ENCODE measurements at regions not wholly inside any gene's neighbourhood (a gene's known extent, or its start where the extent isn't known, plus 50 kb on each side); places are given as distances from the start of the nearest gene placed in this dataset.
"Not testable (repeated sequence)": the region's sequence is repeated elsewhere in the genome, so short reads cannot be mapped to it uniquely, and the experiment has no call there.

GRCh38 chr2:63736354-63736753 is 105.3 kb upstream of the UGP2 start:
- Histone ChIP-seq H3K36me3 (replicated peaks; ENCODE audit: insufficient read depth, low read length) (no peaks in the 10 kb centered on the region), H3K27ac (ENCODE audit: low read length) (no peak overlapping the region), H3K4me1 (ENCODE audit: low read length) (no peaks in the 10 kb centered on the region), H3F3A (ENCODE audit: insufficient read depth, low read length) (no peaks in the 10 kb centered on the region), H3K9me3 (replicated peaks; ENCODE audit: insufficient read depth, low read length) (no peaks in the 10 kb centered on the region), H3K4me3 (ENCODE audit: low read length) (no peak overlapping the region), H3K27me3 (replicated peaks; ENCODE audit: insufficient read depth, low read length) (no peaks in the 10 kb centered on the region), H3K9ac (ENCODE audit: low read length) (no peak overlapping the region), H3K9me2 (replicated peaks; ENCODE audit: insufficient read depth, low read length) (no peaks in the 10 kb centered on the region), H3K79me2 (ENCODE audit: low read length) (no peaks in the 10 kb centered on the region), H4K20me1 (ENCODE audit: insufficient read depth, low read length) (no peaks in the 10 kb centered on the region), H2AFZ (ENCODE audit: low read length) (no peak overlapping the region), H3K4me2 (ENCODE audit: low read depth, low read length) (no peak overlapping the region)
- TF ChIP-seq CTCF (IDR thresholded peaks at IDR 0.05; ENCODE audit: low read length), result no peak
- no peak for TF ChIP-seq EZH2phosphoT487 (IDR thresholded peaks at IDR 0.05; ENCODE audit: low read length)
- TF ChIP-seq EZH2 (optimal IDR thresholded peaks at IDR 0.05; ENCODE audit: low read depth, low read length), result no peak
- DNase-seq, result no peak

- DNase-seq, result no peak
- no peak overlapping the region for H2AFZ ChIP-seq (ENCODE audit: low read length)
Observed at GRCh38 chr2:63737081-63737751, 104.5 kb upstream of the UGP2 start.

GRCh38 chr2:63738019-63738418 is 103.7 kb upstream of the UGP2 start:
- Histone ChIP-seq H3K9ac (ENCODE audit: low read length) (no peak overlapping the region), H3K4me1 (ENCODE audit: low read length) (no peaks in the 10 kb centered on the region), H3K36me3 (replicated peaks; ENCODE audit: insufficient read depth, low read length) (no peaks in the 10 kb centered on the region), H3K4me3 (ENCODE audit: low read length) (no peak overlapping the region), H3K27ac (ENCODE audit: low read length) (no peak overlapping the region), H3F3A (ENCODE audit: insufficient read depth, low read length) (no peaks in the 10 kb centered on the region), H3K27me3 (replicated peaks; ENCODE audit: insufficient read depth, low read length) (no peaks in the 10 kb centered on the region), H4K20me1 (ENCODE audit: insufficient read depth, low read length) (no peaks in the 10 kb centered on the region), H2AFZ (ENCODE audit: low read length) (no peak overlapping the region), H3K9me2 (replicated peaks; ENCODE audit: insufficient read depth, low read length) (no peaks in the 10 kb centered on the region), H3K9me3 (replicated peaks; ENCODE audit: insufficient read depth, low read length) (no peaks in the 10 kb centered on the region), H3K79me2 (ENCODE audit: low read length) (no peaks in the 10 kb centered on the region), H3K4me2 (ENCODE audit: low read depth, low read length) (no peak overlapping the region)
- no peak for TF ChIP-seq EZH2 (optimal IDR thresholded peaks at IDR 0.05; ENCODE audit: low read depth, low read length)
- TF ChIP-seq EZH2phosphoT487 (IDR thresholded peaks at IDR 0.05; ENCODE audit: low read length), result no peak
- no peak for TF ChIP-seq CTCF (IDR thresholded peaks at IDR 0.05; ENCODE audit: low read length)
- DNase-seq, result no peak

More at GRCh38 chr2:63737081-63737751, 104.5 kb upstream of the UGP2 start:
- H3K79me2 ChIP-seq (ENCODE audit: low read length), result no peaks in the 10 kb centered on the region
- H3K9me3 ChIP-seq (replicated peaks; ENCODE audit: insufficient read depth, low read length), result no peaks in the 10 kb centered on the region
- H3K36me3 ChIP-seq (replicated peaks; ENCODE audit: insufficient read depth, low read length), result no peaks in the 10 kb centered on the region
- H3K27me3 ChIP-seq (replicated peaks; ENCODE audit: insufficient read depth, low read length), result no peaks in the 10 kb centered on the region
- no peak overlapping the region for H3K27ac ChIP-seq (ENCODE audit: low read length)
- H4K20me1 ChIP-seq (ENCODE audit: insufficient read depth, low read length), result no peaks in the 10 kb centered on the region
- H3K4me3 ChIP-seq (ENCODE audit: low read length), result no peak overlapping the region
- H3K9ac ChIP-seq (ENCODE audit: low read length), result no peak overlapping the region
- no peak overlapping the region for H3K4me2 ChIP-seq (ENCODE audit: low read depth, low read length)
- H3K4me1 ChIP-seq (ENCODE audit: low read length), result no peaks in the 10 kb centered on the region
- no peaks in the 10 kb centered on the region for H3K9me2 ChIP-seq (replicated peaks; ENCODE audit: insufficient read depth, low read length)
- TF ChIP-seq EZH2 (optimal IDR thresholded peaks at IDR 0.05; ENCODE audit: low read depth, low read length), result no peak
- TF ChIP-seq EZH2phosphoT487 (IDR thresholded peaks at IDR 0.05; ENCODE audit: low read length), result no peak
- no peak for TF ChIP-seq CTCF (IDR thresholded peaks at IDR 0.05; ENCODE audit: low read length)
- no peaks in the 10 kb centered on the region for H3F3A ChIP-seq (ENCODE audit: insufficient read depth, low read length)

GRCh38 chr2:63739180-63739579 is 102.5 kb upstream of the UGP2 start:
- not testable (repeated sequence) for H3K36me3 ChIP-seq (replicated peaks; ENCODE audit: insufficient read depth, low read length); H2AFZ ChIP-seq (ENCODE audit: low read length); H3K9ac ChIP-seq (ENCODE audit: low read length); H3K4me2 ChIP-seq (ENCODE audit: low read depth, low read length); H4K20me1 ChIP-seq (ENCODE audit: insufficient read depth, low read length); H3K79me2 ChIP-seq (ENCODE audit: low read length); H3F3A ChIP-seq (ENCODE audit: insufficient read depth, low read length); DNase-seq; H3K9me2 ChIP-seq (replicated peaks; ENCODE audit: insufficient read depth, low read length); H3K4me1 ChIP-seq (ENCODE audit: low read length); H3K4me3 ChIP-seq (ENCODE audit: low read length); H3K27ac ChIP-seq (ENCODE audit: low read length); H3K9me3 ChIP-seq (replicated peaks; ENCODE audit: insufficient read depth, low read length); H3K27me3 ChIP-seq (replicated peaks; ENCODE audit: insufficient read depth, low read length)
